ENCODE measurements at regions not wholly inside any gene's neighbourhood (a gene's known extent, or its start where the extent isn't known, plus 50 kb on each side); places are given as distances from the start of the nearest gene placed in this dataset.

GRCh38 chr14:98077176-98077575, 1194.8 kb downstream of the BCL11B start:
- Histone ChIP-seq H3K27ac (no peak overlapping the region), H3K36me3 (no peaks in the 10 kb centered on the region), H3K4me3 (no peak overlapping the region), H3K4me1 (no peaks in the 10 kb centered on the region), H3K9ac (no peak overlapping the region), H3K27me3 (no peaks in the 10 kb centered on the region), H3K9me3 (no peaks in the 10 kb centered on the region), H4K20me1 (no peaks in the 10 kb centered on the region), H3K4me2 (no peak overlapping the region)
- TF ChIP-seq Cebpa-rat (IDR thresholded peaks at IDR 0.05): no peak

DNA sequence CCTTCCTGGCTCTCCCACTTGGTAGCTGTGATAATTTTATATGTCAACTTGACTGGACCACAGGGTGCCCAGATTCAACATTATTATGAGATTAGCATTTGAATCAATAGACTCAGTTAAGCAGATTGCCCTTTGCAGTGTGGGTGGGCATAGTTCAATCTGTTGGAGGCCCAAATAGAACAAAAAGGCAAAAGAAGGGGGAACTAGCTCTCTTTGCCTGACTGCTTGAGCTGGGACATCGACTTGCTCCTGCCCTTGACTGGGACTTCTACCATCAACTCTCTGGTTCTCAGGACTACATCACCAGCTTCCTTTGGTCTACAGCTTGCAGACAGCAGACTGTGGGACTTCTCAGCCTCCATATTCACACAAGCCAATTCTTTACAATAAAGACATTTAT, 1189.2 kb downstream of the BCL11B start:
- TF ChIP-seq Cebpa-rat (IDR thresholded peaks at IDR 0.05): no peak
- Histone ChIP-seq H3K36me3 (no peaks in the 10 kb centered on the region), H3K9me3 (no peaks in the 10 kb centered on the region), H3K4me1 (0 out of 2 replicates have a peak, but pooled peaks cover 4% of the 10 kb centered on the region), H3K4me3 (no peak overlapping the region), H4K20me1 (no peaks in the 10 kb centered on the region), H3K4me2 (no peak overlapping the region), H3K27me3 (no peaks in the 10 kb centered on the region), H3K9ac (no peak overlapping the region), H3K27ac (no peak overlapping the region)

GRCh38 chr14:98085751-98086150, 1186.2 kb downstream of the BCL11B start:
- Histone ChIP-seq H3K9me3 (no peaks in the 10 kb centered on the region), H4K20me1 (no peaks in the 10 kb centered on the region), H3K36me3 (no peaks in the 10 kb centered on the region), H3K4me2 (no peak overlapping the region), H3K4me3 (no peak overlapping the region), H3K27me3 (no peaks in the 10 kb centered on the region), H3K27ac (no peak overlapping the region), H3K4me1 (0 out of 2 replicates have a peak, but pooled peaks cover 4% of the 10 kb centered on the region), H3K9ac (no peak overlapping the region)
- TF ChIP-seq Cebpa-rat (IDR thresholded peaks at IDR 0.05): no peak

DNA sequence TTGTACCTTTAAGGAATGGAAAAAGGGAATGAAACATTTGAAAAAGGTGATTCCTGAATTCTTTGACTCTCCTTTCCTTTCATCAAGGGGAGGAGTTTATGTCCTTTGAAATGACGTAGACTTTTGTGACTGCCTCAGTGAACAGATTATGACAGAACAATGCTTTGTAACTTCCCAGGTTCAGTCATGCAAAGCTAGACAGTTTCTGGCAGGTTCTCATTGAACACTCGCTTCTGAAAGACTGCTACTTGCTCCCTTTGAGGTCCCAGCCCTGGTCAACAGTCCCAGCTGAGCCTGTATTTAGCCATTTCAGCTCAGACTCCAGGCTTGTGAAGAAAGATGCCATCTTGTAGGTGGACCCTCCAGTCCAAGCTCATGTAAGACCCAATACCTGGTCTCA, 1178.9 kb downstream of the BCL11B start:
- Histone ChIP-seq H3K9ac (no peak overlapping the region), H3K4me2 (no peak overlapping the region), H3K9me3 (no peaks in the 10 kb centered on the region), H3K36me3 (no peaks in the 10 kb centered on the region), H3K27me3 (no peaks in the 10 kb centered on the region), H3K4me1 (peaks cover 17% of the 10 kb centered on the region), H4K20me1 (no peaks in the 10 kb centered on the region), H3K4me3 (no peak overlapping the region), H3K27ac (no peak overlapping the region)
- TF ChIP-seq Cebpa-rat (IDR thresholded peaks at IDR 0.05): no peak

DNA sequence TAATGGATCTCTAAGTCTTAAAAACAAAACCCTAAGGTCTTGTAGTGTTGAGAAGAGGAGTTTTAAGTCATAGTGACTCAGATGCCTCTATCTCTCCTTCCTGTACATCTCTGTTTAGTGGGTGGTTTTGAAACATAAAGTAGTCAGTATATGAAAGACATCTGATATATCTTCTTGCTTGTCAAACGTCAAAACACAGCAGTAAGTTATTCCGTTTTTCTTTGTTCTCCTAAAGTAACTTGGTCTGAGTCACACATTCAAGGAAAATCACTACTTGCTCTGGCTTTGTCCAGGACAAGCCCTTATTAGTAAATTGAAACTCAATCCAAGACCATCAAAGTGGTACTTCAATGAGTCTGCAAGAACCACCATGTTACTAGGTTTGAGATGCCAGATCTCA, 1172.5 kb downstream of the BCL11B start:
- H3K4me2 ChIP-seq: no peak overlapping the region
- H3K9me3 ChIP-seq: no peaks in the 10 kb centered on the region
- H3K4me3 ChIP-seq: no peak overlapping the region
- no peak for TF ChIP-seq Cebpa-rat (IDR thresholded peaks at IDR 0.05)
- H3K27me3 ChIP-seq: no peaks in the 10 kb centered on the region
- H3K4me1 ChIP-seq: peaks cover 1% of the 10 kb centered on the region; the same call in 1 of the 2 replicates
- H3K9ac ChIP-seq: no peak overlapping the region
- no peak overlapping the region for H3K27ac ChIP-seq
- H4K20me1 ChIP-seq: no peaks in the 10 kb centered on the region
- H3K36me3 ChIP-seq: no peaks in the 10 kb centered on the region

GRCh38 chr14:98101323-98101722, 1170.7 kb downstream of the BCL11B start:
- Histone ChIP-seq H3K27ac (no peak overlapping the region), H3K36me3 (no peaks in the 10 kb centered on the region), H3K4me3 (no peak overlapping the region), H3K4me1 (no peaks in the 10 kb centered on the region), H3K4me2 (no peak overlapping the region), H3K9me3 (no peaks in the 10 kb centered on the region), H4K20me1 (no peaks in the 10 kb centered on the region), H3K9ac (no peak overlapping the region), H3K27me3 (no peaks in the 10 kb centered on the region)
- TF ChIP-seq Cebpa-rat (IDR thresholded peaks at IDR 0.05): no peak

DNA sequence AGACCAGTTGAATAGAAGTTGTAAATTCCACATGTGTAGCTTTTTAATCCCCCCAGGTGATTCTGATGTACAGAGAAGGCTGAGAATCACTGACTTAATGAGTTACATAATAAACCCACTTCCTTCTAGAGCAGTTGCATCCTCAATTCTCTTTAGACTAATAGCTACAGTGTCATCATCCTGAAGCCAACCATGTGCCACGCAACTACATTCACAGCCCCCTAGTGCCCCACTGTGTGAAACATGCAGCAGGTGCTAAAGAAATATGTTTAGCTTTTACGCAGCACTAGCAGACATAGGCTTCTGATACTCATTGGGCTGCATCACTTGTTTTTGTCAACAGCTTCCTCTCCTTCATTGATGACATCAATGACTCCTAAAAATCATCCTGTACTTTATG, 1168.3 kb downstream of the BCL11B start:
- Histone ChIP-seq H3K27ac (no peak overlapping the region), H3K9me3 (no peaks in the 10 kb centered on the region)

GRCh38 chr14:98109326-98109725, 1162.7 kb downstream of the BCL11B start:
- Histone ChIP-seq H4K20me1 (no peaks in the 10 kb centered on the region), H3K9me3 (no peaks in the 10 kb centered on the region), H3K4me3 (no peak overlapping the region), H3K4me1 (no peaks in the 10 kb centered on the region), H3K36me3 (no peaks in the 10 kb centered on the region), H3K27me3 (no peaks in the 10 kb centered on the region), H3K9ac (no peak overlapping the region), H3K27ac (no peak overlapping the region), H3K4me2 (no peak overlapping the region)
- TF ChIP-seq Cebpa-rat (IDR thresholded peaks at IDR 0.05): no peak

More for the DNA sequence above, 1168.3 kb downstream of the BCL11B start:
- no peaks in the 10 kb centered on the region for H3K27me3 ChIP-seq
- no peak overlapping the region for H3K9ac ChIP-seq
- no peak overlapping the region for H3K4me2 ChIP-seq
- H3K4me3 ChIP-seq: no peak overlapping the region
- TF ChIP-seq Cebpa-rat (IDR thresholded peaks at IDR 0.05): no peak
- H3K36me3 ChIP-seq: no peaks in the 10 kb centered on the region
- no peaks in the 10 kb centered on the region for H4K20me1 ChIP-seq
- H3K4me1 ChIP-seq: no peaks in the 10 kb centered on the region

DNA sequence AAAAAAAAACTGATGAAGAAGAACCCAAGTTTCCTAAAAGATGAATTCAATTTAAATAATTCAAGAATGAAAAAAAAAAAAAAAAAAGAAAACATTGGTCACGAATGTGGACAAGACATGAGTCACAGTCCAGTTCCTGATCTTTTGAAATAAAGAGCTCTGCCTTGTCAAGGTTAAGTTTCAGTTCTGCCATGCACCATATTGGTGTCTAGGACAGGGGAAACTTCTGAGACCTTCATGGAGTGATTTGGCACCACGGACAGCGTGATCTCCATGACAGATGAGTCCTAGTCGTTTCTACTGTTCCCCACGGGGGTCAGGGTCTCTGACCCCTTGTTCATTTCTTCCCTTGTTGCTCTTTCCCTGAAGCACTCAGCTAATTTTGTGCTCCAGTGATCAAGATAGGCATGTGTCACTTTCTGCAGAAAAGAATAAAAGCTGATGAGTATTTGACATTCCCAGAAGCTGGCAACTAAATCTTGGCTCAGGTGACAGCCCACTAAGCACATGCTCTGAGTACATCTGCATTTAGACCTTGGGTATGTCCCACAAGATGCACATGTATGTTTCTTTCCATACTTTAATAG, 1159.7 kb downstream of the BCL11B start:
- Histone ChIP-seq H3K9ac (no peak overlapping the region), H3K4me1 (no peaks in the 10 kb centered on the region), H3K4me2 (no peak overlapping the region), H3K9me3 (no peaks in the 10 kb centered on the region), H3K27me3 (no peaks in the 10 kb centered on the region), H3K4me3 (no peak overlapping the region), H3K27ac (no peak overlapping the region), H3K36me3 (no peaks in the 10 kb centered on the region), H4K20me1 (no peaks in the 10 kb centered on the region)
- no peak for TF ChIP-seq Cebpa-rat (IDR thresholded peaks at IDR 0.05)

DNA sequence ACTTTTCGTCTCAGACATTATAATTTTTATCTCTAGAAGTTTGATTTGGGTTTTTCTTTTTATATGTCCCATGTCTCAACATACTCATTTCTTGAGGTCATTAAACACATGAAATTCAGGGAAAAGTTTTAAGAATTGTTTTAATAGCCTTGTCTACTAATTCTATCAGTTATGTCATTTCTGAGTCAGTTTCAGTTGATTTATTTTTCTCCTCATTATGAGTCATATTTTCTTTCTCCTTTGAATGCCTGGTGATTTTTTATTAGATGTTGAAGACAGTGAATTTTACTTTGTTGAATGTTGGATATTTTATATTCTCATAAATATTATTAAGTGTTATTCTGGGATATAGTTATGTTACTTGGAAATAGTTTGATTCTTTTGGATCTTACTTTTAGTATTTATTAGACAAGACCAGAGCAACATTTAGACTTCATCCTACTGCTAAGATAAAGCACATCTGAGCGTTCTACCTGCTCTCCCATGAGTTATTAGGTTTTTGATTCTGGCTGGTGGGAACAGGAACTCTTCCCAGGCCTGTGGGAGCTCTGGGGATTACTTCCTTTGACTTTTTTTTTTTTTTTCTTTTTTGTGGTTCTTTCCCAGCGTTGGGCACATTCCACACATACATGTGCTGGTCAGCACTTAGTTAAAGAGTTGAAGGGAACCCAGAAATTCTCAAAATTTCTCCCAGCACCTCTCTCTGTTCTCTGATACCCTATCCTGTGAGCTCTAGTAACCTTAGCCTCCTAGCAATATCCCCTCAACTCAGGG, 1157.7 kb downstream of the BCL11B start:
- H3K27me3 ChIP-seq: no peaks in the 10 kb centered on the region
- H4K20me1 ChIP-seq: no peaks in the 10 kb centered on the region
- H3K4me1 ChIP-seq: no peaks in the 10 kb centered on the region
- H3K9ac ChIP-seq: no peak overlapping the region
- no peak for TF ChIP-seq Cebpa-rat (IDR thresholded peaks at IDR 0.05)
- H3K4me2 ChIP-seq: no peak overlapping the region
- no peaks in the 10 kb centered on the region for H3K36me3 ChIP-seq
- H3K4me3 ChIP-seq: no peak overlapping the region
- no peaks in the 10 kb centered on the region for H3K9me3 ChIP-seq
- no peak overlapping the region for H3K27ac ChIP-seq

All from BLaER1 (cell line).